NCI-H1930 (cell line): ENCODE measurements at regions not wholly inside any gene's neighbourhood (a gene's known extent, or its start where the extent isn't known, plus 50 kb on each side); places are given as distances from the start of the nearest gene placed in this dataset.
"Not testable (repeated sequence)": the region's sequence is repeated elsewhere in the genome, so short reads cannot be mapped to it uniquely, and the experiment has no call there.

ENCODE experiments used
- DNase-seq, 2 experiments: peaks; one replicate each; lab custom pipeline; 2025; lab: John Stamatoyannopoulos, UW

- no peak for DNase-seq
Measured at GRCh38 chr5:75844301-75844700, 127.1 kb upstream of the POC5 start.

GRCh38 chr5:75843319-75843718, 126.1 kb upstream of the POC5 start:
- DNase-seq = no peak

GRCh38 chr5:75839547-75839946, 122.3 kb upstream of the POC5 start:
- DNase-seq = no peak

- no peak for DNase-seq
Measured at GRCh38 chr5:75837258-75837841, 120.1 kb upstream of the POC5 start.

- DNase-seq = no peak
Measured at GRCh38 chr5:75831561-75831960, 114.3 kb upstream of the POC5 start.

GRCh38 chr5:75828029-75828428, 110.8 kb upstream of the POC5 start:
- no peak for DNase-seq

GRCh38 chr5:75824323-75824722, 107.1 kb upstream of the POC5 start:
- DNase-seq = no peak

- DNase-seq = no peak
Measured at GRCh38 chr5:75823811-75824210, 106.6 kb upstream of the POC5 start.

GRCh38 chr5:75818661-75819060, 101.4 kb upstream of the POC5 start:
- DNase-seq = no peak

- not testable (repeated sequence) for DNase-seq
Measured at GRCh38 chr5:75799695-75800094, 82.5 kb upstream of the POC5 start.

GRCh38 chr5:75769338-75769737, 52.1 kb upstream of the POC5 start:
- DNase-seq = not testable (repeated sequence)
